Ishikawa (cell line): ENCODE measurements at regions not wholly inside any gene's neighbourhood (a gene's known extent, or its start where the extent isn't known, plus 50 kb on each side); places are given as distances from the start of the nearest gene placed in this dataset.

Experiments
- CEBPB ChIP-seq: IDR thresholded peaks from 2 replicates; pipeline ENCODE4 v1.6.1; 2012
- CREB1 ChIP-seq: IDR thresholded peaks from 2 replicates; pipeline ENCODE4 v1.6.1; 2012; ENCODE audit warnings: low read depth
- EGR1 ChIP-seq: IDR thresholded peaks from 2 replicates; pipeline ENCODE4 v1.6.1; 2012
- EP300 ChIP-seq: IDR thresholded peaks from 2 replicates; pipeline ENCODE4 v1.6.1; 2012; ENCODE audit warnings: borderline replicate concordance
- FOXM1 ChIP-seq: IDR thresholded peaks from 2 replicates; pipeline ENCODE4 v1.6.1; 2012; ENCODE audit warnings: low read depth, borderline replicate concordance
- NFIC ChIP-seq: IDR thresholded peaks from 2 replicates; pipeline ENCODE4 v1.6.1; 2012
- RAD21 ChIP-seq: IDR thresholded peaks from 2 replicates; pipeline ENCODE4 v1.6.1; 2012; ENCODE audit warnings: low read depth
- TAF1 ChIP-seq: IDR thresholded peaks from 2 replicates; pipeline ENCODE4 v1.6.1; 2012; ENCODE audit warnings: low read depth, mild to moderate bottlenecking
- TCF12 ChIP-seq: IDR thresholded peaks from 2 replicates; pipeline ENCODE4 v1.6.1; 2012; ENCODE audit warnings: low read depth
- TEAD4 ChIP-seq: IDR thresholded peaks from 2 replicates; pipeline ENCODE4 v1.6.1; 2012
- YY1 ChIP-seq: IDR thresholded peaks from 2 replicates; pipeline ENCODE4 v1.6.1; 2012; ENCODE audit warnings: low read depth
- ZBTB7A ChIP-seq: IDR thresholded peaks from 2 replicates; pipeline ENCODE4 v1.6.1; 2012; ENCODE audit warnings: low read depth
- TF ChIP-seq, protein P1 (sequence below): IDR thresholded peaks from 2 replicates; pipeline ENCODE4 v1.6.1; 2012
- TF ChIP-seq, protein P2 (sequence below): IDR thresholded peaks from 2 replicates; pipeline ENCODE4 v1.6.1; 2012
- TF ChIP-seq, protein P3 (sequence below): IDR thresholded peaks from 2 replicates; pipeline ENCODE4 v1.6.1; 2012; ENCODE audit warnings: low read depth, mild to moderate bottlenecking

DNA sequence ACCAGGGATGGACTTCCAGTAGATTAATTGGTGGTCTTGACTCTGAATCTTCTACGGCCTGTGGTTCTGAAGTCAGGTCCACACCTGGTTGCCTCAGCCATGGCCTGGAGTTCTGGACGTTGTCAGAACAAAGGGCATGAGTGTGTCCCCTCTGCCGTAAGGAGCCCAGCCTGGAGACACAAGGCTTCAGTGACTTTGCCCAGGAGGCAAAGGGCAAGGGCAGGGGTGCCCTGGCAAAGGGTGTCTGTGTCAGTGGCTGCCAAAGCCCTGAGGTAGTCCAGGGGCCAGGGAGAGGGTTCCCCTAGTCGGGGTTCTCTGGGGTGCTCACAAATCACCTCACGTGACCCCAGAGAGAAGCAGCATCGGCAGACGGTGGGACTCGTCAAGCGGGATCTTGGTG is 273.2 kb upstream of the ZNF32 start:
- TF ChIP-seq FOXM1 (no peak), RAD21 (no peak), TAF1 (no peak), YY1 (no peak), TCF12 (no peak), TEAD4 (no peak), EGR1 (no peak), CREB1 (no peak), ZBTB7A (no peak), NFIC (no peak)
- TF ChIP-seq, protein P1, sequence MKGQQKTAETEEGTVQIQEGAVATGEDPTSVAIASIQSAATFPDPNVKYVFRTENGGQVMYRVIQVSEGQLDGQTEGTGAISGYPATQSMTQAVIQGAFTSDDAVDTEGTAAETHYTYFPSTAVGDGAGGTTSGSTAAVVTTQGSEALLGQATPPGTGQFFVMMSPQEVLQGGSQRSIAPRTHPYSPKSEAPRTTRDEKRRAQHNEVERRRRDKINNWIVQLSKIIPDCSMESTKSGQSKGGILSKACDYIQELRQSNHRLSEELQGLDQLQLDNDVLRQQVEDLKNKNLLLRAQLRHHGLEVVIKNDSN = no peak
- TF ChIP-seq, protein P2, sequence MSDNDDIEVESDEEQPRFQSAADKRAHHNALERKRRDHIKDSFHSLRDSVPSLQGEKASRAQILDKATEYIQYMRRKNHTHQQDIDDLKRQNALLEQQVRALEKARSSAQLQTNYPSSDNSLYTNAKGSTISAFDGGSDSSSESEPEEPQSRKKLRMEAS = no peak
- TF ChIP-seq, protein P3, sequence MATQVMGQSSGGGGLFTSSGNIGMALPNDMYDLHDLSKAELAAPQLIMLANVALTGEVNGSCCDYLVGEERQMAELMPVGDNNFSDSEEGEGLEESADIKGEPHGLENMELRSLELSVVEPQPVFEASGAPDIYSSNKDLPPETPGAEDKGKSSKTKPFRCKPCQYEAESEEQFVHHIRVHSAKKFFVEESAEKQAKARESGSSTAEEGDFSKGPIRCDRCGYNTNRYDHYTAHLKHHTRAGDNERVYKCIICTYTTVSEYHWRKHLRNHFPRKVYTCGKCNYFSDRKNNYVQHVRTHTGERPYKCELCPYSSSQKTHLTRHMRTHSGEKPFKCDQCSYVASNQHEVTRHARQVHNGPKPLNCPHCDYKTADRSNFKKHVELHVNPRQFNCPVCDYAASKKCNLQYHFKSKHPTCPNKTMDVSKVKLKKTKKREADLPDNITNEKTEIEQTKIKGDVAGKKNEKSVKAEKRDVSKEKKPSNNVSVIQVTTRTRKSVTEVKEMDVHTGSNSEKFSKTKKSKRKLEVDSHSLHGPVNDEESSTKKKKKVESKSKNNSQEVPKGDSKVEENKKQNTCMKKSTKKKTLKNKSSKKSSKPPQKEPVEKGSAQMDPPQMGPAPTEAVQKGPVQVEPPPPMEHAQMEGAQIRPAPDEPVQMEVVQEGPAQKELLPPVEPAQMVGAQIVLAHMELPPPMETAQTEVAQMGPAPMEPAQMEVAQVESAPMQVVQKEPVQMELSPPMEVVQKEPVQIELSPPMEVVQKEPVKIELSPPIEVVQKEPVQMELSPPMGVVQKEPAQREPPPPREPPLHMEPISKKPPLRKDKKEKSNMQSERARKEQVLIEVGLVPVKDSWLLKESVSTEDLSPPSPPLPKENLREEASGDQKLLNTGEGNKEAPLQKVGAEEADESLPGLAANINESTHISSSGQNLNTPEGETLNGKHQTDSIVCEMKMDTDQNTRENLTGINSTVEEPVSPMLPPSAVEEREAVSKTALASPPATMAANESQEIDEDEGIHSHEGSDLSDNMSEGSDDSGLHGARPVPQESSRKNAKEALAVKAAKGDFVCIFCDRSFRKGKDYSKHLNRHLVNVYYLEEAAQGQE = no peak

DNA sequence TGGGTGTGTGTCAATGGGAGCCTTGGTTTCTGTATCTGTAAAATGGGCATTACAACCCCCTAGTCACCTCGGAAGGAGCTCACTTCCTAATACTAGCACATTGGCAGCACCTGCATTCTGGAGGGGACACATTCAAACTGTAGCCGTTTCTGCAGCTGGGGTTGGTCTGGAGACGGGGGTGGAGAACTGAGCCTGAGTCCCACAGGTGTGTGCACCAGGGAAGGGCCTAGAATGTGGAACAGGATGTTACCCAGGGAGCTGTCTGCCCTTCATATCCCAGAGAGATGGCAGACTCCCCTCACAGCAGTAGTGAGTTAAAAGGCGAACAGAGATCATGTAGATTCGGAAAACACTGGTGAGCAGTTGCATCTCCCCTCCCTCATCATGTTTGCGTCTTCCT is 272.8 kb upstream of the ZNF32 start:
- TF ChIP-seq EGR1 = no peak
- TF ChIP-seq RAD21 = no peak
- no peak for TF ChIP-seq CREB1
- TF ChIP-seq, protein P1 = no peak
- TF ChIP-seq NFIC = no peak
- no peak for TF ChIP-seq TCF12
- TF ChIP-seq CEBPB = no peak
- no peak for TF ChIP-seq EP300
- TF ChIP-seq, protein P3 = no peak
- TF ChIP-seq FOXM1 = no peak
- no peak for TF ChIP-seq TEAD4

DNA sequence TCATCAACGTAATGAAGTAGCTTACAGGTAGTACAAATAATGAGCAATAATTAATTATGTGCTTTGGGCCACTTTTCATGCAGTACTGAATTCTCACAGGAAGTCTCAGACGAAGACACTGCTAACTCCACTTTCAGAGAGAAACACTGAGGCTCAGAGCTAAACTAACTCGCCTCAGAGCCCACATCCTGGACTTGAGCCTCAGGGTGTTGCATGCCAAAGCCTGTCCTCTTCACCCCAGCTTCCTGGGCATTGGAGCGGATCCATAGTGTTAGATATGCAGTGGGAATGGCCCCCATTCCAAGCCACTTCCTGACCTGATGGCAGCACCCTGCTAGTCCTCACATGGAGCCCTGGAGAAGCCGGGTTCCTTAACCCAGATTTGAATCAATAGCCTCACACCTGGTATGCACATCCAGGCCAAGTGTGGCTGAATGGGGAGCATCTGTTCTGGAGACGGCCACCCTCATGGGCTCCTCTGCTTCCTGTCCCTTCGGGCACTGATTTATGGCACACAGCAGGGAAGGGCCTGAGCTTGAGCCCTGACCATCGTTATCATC is 265.1 kb upstream of the ZNF32 start:
- no peak for TF ChIP-seq YY1
- TF ChIP-seq TCF12 = no peak
- TF ChIP-seq, protein P1 = no peak

DNA sequence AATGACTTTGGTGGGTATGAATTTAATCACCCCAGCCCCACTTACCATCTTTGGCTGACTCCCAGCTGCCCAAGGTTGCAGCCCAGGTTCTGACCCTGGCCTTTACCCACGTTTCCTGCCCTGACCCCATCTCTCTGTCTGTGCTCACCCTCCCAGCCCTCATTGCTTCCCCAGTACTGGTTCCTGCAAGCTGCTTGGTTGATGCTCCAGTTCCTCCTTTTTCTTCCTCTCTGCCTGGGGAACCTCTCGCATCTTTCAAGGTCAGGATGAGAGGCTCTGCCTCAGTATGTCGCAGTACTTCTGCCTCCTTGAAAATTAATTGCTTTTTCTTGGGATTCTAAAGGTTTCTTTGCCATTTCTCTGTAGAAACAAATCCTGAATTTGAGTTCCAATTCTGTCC is 263.8 kb upstream of the ZNF32 start:
- no peak for TF ChIP-seq NFIC
- TF ChIP-seq, protein P1 = no peak
- TF ChIP-seq ZBTB7A = no peak
- TF ChIP-seq, protein P2 = no peak
- TF ChIP-seq TCF12 = no peak
- no peak for TF ChIP-seq TAF1
- no peak for TF ChIP-seq CREB1
- no peak for TF ChIP-seq RAD21
- TF ChIP-seq CEBPB = no peak
- no peak for TF ChIP-seq YY1
- TF ChIP-seq TEAD4 = no peak
- TF ChIP-seq EGR1 = no peak
- no peak for TF ChIP-seq FOXM1
- TF ChIP-seq EP300 = no peak
- TF ChIP-seq, protein P3 = no peak
